IMR-90 (cell line): ENCODE measurements at regions not wholly inside any gene's neighbourhood (a gene's known extent, or its start where the extent isn't known, plus 50 kb on each side); places are given as distances from the start of the nearest gene placed in this dataset.

Experiments
- ATAC-seq: fragments of 200-7000 bp; cut with Tn5 transposase; 2 replicates; pipeline ENCODE4 v1.9.1; 2020; ENCODE audit warnings: low read depth, mild to moderate bottlenecking, moderate library complexity
- BruUV-seq: library from RNA; stranded (reverse); fragments of 400-500 nt; replicated peaks from 2 replicates; lab custom pipeline; 2021; lab: Mats Ljungman, UMichigan
- CTCF ChIA-PET: fragments of 300-600 bp; formaldehyde crosslinking; extraction: SDS; loops from one replicate; lab custom pipeline; 2021; ENCODE audit warnings: antibody characterized with exemption; lab: Yijun Ruan, JAX
- POLR2A ChIA-PET: fragments of 300-600 bp; sonication (Branson Sonifier 250); formaldehyde crosslinking; loops from one replicate; lab custom pipeline; 2022; ENCODE audit warnings: antibody characterized with exemption; ENCODE audit not compliant: unreplicated experiment; lab: Charles Lee
- DNase-seq: peaks from one replicate; pipeline ENCODE4 v3.0.0; 2013
- H2AFZ ChIP-seq: replicated peaks from 2 replicates; pipeline ENCODE3; 2013; ENCODE audit warnings: low read length, mild to moderate bottlenecking; ENCODE audit not compliant: poor library complexity
- H2AK5ac ChIP-seq: 2 replicates; pipeline ENCODE4 v1.6.1; 2013; ENCODE audit warnings: low read depth, low read length, inconsistent platforms
- H2AK9ac ChIP-seq: replicated peaks from 2 replicates; pipeline ENCODE3; 2013; ENCODE audit warnings: mild to moderate bottlenecking, low read depth, low read length, moderate library complexity; ENCODE audit not compliant: poor library complexity
- H2BK120ac ChIP-seq: 2 replicates; pipeline ENCODE4 v1.6.1; 2013; ENCODE audit warnings: low read depth, low read length, inconsistent platforms
- H2BK15ac ChIP-seq: 3 replicates; pipeline ENCODE4 v1.6.1; 2013; ENCODE audit warnings: low read depth, low read length, inconsistent platforms
- H2BK20ac ChIP-seq: 2 replicates; pipeline ENCODE4 v1.6.1; 2013; ENCODE audit warnings: low read depth, mild to moderate bottlenecking, inconsistent platforms, low read length, moderate library complexity
- H2BK5ac ChIP-seq: 2 replicates; pipeline ENCODE4 v1.6.1; 2013; ENCODE audit warnings: mild to moderate bottlenecking, low read depth, low read length, inconsistent platforms; ENCODE audit not compliant: poor library complexity, severe bottlenecking
- H3K14ac ChIP-seq: replicated peaks from 2 replicates; pipeline ENCODE4 v1.6.1; 2013; ENCODE audit warnings: low read depth, low read length, inconsistent platforms
- H3K18ac ChIP-seq: 2 replicates; pipeline ENCODE4 v1.6.1; 2013; ENCODE audit warnings: low read depth, low read length, control low read depth
- H3K23ac ChIP-seq: 2 replicates; pipeline ENCODE4 v1.6.1; 2013; ENCODE audit warnings: low read depth, low read length, inconsistent platforms
- H3K27ac ChIP-seq: 2 replicates; pipeline ENCODE4 v1.5.1; 2013; ENCODE audit warnings: mild to moderate bottlenecking, control low read depth, low read length; ENCODE audit not compliant: insufficient read depth
- H3K27me3 ChIP-seq: 2 replicates; pipeline ENCODE4 v1.6.1; 2013; ENCODE audit warnings: low read length; ENCODE audit not compliant: control insufficient read depth, insufficient read depth
- H3K36me3 ChIP-seq: 2 replicates; pipeline ENCODE4 v1.6.1; 2013; ENCODE audit warnings: low read length, mixed read lengths; ENCODE audit not compliant: control insufficient read depth, insufficient read depth
- H3K4ac ChIP-seq: 2 replicates; pipeline ENCODE4 v1.6.1; 2013; ENCODE audit warnings: low read depth, low read length, inconsistent platforms
- H3K4me1 ChIP-seq: 2 replicates; pipeline ENCODE4 v1.6.1; 2013; ENCODE audit warnings: low read length, mixed read lengths; ENCODE audit not compliant: control insufficient read depth, insufficient read depth
- H3K4me2 ChIP-seq: 2 replicates; pipeline ENCODE4 v1.6.1; 2013; ENCODE audit warnings: low read depth, mild to moderate bottlenecking, control low read depth, low read length, moderate library complexity
- H3K4me3 ChIP-seq: 2 replicates; pipeline ENCODE4 v1.5.1; 2013; ENCODE audit warnings: low read depth, mild to moderate bottlenecking, control low read depth, low read length, moderate library complexity; ENCODE audit not compliant: insufficient read depth
- H3K56ac ChIP-seq: 2 replicates; pipeline ENCODE4 v1.6.1; 2013; ENCODE audit warnings: low read length, inconsistent platforms; ENCODE audit not compliant: insufficient read depth; ENCODE audit errors: extremely low read depth
- H3K79me1 ChIP-seq, 2 experiments: 2 replicates each; pipeline ENCODE4 v1.6.1; 2013; ENCODE audit warnings: low read length in 2 of 2, inconsistent platforms in 1 of 2, low read depth in 1 of 2
- H3K9ac ChIP-seq: 2 replicates; pipeline ENCODE4 v1.6.1; 2013; ENCODE audit warnings: low read depth, low read length, control low read depth
- H3K9me1 ChIP-seq: 2 replicates; pipeline ENCODE4 v1.6.1; 2013; ENCODE audit warnings: low read length, inconsistent platforms; ENCODE audit not compliant: insufficient read depth
- H3K9me3 ChIP-seq: 2 replicates; pipeline ENCODE4 v1.6.1; 2013; ENCODE audit warnings: low read length; ENCODE audit not compliant: control insufficient read depth, insufficient read depth
- H4K20me1 ChIP-seq: 2 replicates; pipeline ENCODE4 v1.6.1; 2013; ENCODE audit warnings: low read length, inconsistent platforms; ENCODE audit not compliant: insufficient read depth
- H4K5ac ChIP-seq: 2 replicates; pipeline ENCODE4 v1.6.1; 2013; ENCODE audit warnings: mild to moderate bottlenecking, low read depth, low read length, control low read depth
- H4K8ac ChIP-seq, 2 experiments: 2 replicates each; pipeline ENCODE4 v1.6.1; 2013; ENCODE audit warnings: low read depth in 2 of 2, low read length in 2 of 2, control low read depth in 1 of 2, inconsistent platforms in 1 of 2
- H4K91ac ChIP-seq: 2 replicates; pipeline ENCODE4 v1.6.1; 2013; ENCODE audit warnings: low read depth, low read length, inconsistent platforms; ENCODE audit not compliant: insufficient read depth
- BHLHE40 ChIP-seq: fragments of 150-350 bp; IDR thresholded peaks from 2 replicates; pipeline ENCODE4 v1.6.1; 2016; ENCODE audit warnings: mild to moderate bottlenecking, low read depth, low read length
- CEBPB ChIP-seq: IDR thresholded peaks from 2 replicates; pipeline ENCODE4 v1.6.1; 2012; ENCODE audit warnings: low read depth, low read length, improper control_type of control experiment
- CHD1 ChIP-seq: IDR thresholded peaks from 2 replicates; pipeline ENCODE4 v1.6.1; 2012; ENCODE audit warnings: low read depth, low read length, improper control_type of control experiment
- MAFK ChIP-seq: IDR thresholded peaks from 2 replicates; pipeline ENCODE4 v1.6.1; 2012; ENCODE audit warnings: low read depth, low read length, improper control_type of control experiment
- MAZ ChIP-seq: IDR thresholded peaks from 2 replicates; pipeline ENCODE4 v1.6.1; 2012; ENCODE audit warnings: low read depth, mild to moderate bottlenecking, low read length, improper control_type of control experiment, moderate library complexity, borderline replicate concordance
- MXI1 ChIP-seq: IDR thresholded peaks from 2 replicates; pipeline ENCODE4 v1.6.1; 2012; ENCODE audit warnings: low read depth, mild to moderate bottlenecking, low read length, moderate library complexity, borderline replicate concordance
- NFE2L2 ChIP-seq: fragments of 150-350 bp; IDR thresholded peaks from 2 replicates; pipeline ENCODE4 v1.6.1; 2016; ENCODE audit warnings: low read depth, mild to moderate bottlenecking, low read length
- POLR2A ChIP-seq: IDR thresholded peaks from 2 replicates; pipeline ENCODE4 v1.6.1; 2012; ENCODE audit warnings: mild to moderate bottlenecking, low read depth, low read length
- RAD21 ChIP-seq: IDR thresholded peaks from 2 replicates; pipeline ENCODE4 v1.6.1; 2012; ENCODE audit warnings: low read length, improper control_type of control experiment
- SMC3 ChIP-seq: fragments of 150-350 bp; IDR thresholded peaks from 2 replicates; pipeline ENCODE4 v1.6.1; 2016; ENCODE audit warnings: low read depth, mild to moderate bottlenecking, antibody characterized with exemption, low read length, moderate library complexity
- WGBS, 2 experiments: methylation state at CpG; one replicate each; pipeline versions ENCODE4 v1.1.5 to v1.1.7; 2013; ENCODE audit warnings: missing lambda C conversion rate in 2 of 2; ENCODE audit not compliant: insufficient read length in 1 of 2; ENCODE audit errors: extremely low coverage in 2 of 2; 5-methylcytosine and 5-hydroxymethylcytosine counted together
- dilution Hi-C: fragments of 300-500 bp; cut with HindIII; formaldehyde crosslinking; loops from one replicate; pipeline ENCODE4 v1.14.3; 2018; ENCODE audit warnings: low sequenced_read_pairs; ENCODE audit not compliant: unreplicated experiment
- in situ Hi-C: fragments of 300-500 bp; cut with MboI; formaldehyde crosslinking; loops from 3 replicates; pipeline ENCODE4 v1.14.3; 2019; ENCODE audit warnings: low sequenced_read_pairs, inconsistent platforms, mixed read lengths
- intact Hi-C: fragments of 100-400 bp; cut with micrococcal nuclease; formaldehyde crosslinking; loops from 2 replicates; pipeline ENCODE4 v1.10.0; 2022
- TF ChIP-seq, protein P1 (sequence below): fragments of 150-350 bp; IDR thresholded peaks from 2 replicates; pipeline ENCODE4 v1.6.1; 2016; ENCODE audit warnings: low read depth, mild to moderate bottlenecking, low read length, moderate library complexity, borderline replicate concordance
- TF ChIP-seq, protein P2 (sequence below): fragments of 150-350 bp; IDR thresholded peaks from 2 replicates; pipeline ENCODE4 v1.6.1; 2017; ENCODE audit warnings: mild to moderate bottlenecking, antibody characterized with exemption, low read length, low read depth

DNA sequence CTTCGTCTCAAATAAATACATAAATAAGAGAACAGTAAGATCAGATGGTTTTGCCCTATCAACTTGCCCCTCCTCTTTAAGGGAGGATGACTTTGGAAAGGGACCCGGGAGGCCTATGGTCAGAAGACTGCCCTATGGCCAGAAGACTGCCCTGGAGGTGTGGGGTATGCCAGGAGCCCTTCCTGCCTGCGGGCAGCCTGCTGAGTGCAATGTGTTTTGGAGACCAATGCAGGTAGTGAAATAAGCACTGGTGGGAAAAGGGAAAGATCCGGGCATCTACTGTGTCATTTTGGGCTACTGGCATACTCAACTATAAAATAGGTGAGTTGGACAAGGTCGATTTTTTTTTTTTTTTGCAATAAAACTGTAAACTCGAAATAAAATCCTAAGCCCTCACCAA lies 129.8 kb upstream of the SLC34A2 start:
- WGBS, 2 experiments = no CpG with 5 or more reads among the region's 6 CpGs
- H2BK5ac ChIP-seq = no peak overlapping the region

More for the DNA sequence above, 129.8 kb upstream of the SLC34A2 start:
- ChIA-PET CTCF (no interaction called here), POLR2A (no interaction called here)
- dilution Hi-C loops (no loop called here), intact Hi-C loops (no loop called here), in situ Hi-C loops (no loop called here)
- no peak overlapping the region for H4K91ac ChIP-seq
- H2AK5ac ChIP-seq = no peak overlapping the region
- no peaks in the 10 kb centered on the region for H3K4me1 ChIP-seq
- H3K27ac ChIP-seq = no peak overlapping the region
- no peaks in the 10 kb centered on the region; the same call in none of the 2 replicates for H3K27me3 ChIP-seq
- no peak overlapping the region for H2AK9ac ChIP-seq
- H3K18ac ChIP-seq = no peak overlapping the region
- no peak overlapping the region for H3K4me3 ChIP-seq
- H3K9me3 ChIP-seq = no peaks in the 10 kb centered on the region
- H2BK120ac ChIP-seq = no peak overlapping the region
- H2BK20ac ChIP-seq = no peak overlapping the region
- no peaks in the 10 kb centered on the region for H3K9me1 ChIP-seq
- no TSS peak for BruUV-seq
- TF ChIP-seq POLR2A (no peak), MAZ (no peak), MXI1 (no peak), MAFK (no peak), BHLHE40 (no peak), CHD1 (no peak), RAD21 (no peak), SMC3 (no peak), NFE2L2 (no peak), CEBPB (no peak)
- TF ChIP-seq, protein P1, sequence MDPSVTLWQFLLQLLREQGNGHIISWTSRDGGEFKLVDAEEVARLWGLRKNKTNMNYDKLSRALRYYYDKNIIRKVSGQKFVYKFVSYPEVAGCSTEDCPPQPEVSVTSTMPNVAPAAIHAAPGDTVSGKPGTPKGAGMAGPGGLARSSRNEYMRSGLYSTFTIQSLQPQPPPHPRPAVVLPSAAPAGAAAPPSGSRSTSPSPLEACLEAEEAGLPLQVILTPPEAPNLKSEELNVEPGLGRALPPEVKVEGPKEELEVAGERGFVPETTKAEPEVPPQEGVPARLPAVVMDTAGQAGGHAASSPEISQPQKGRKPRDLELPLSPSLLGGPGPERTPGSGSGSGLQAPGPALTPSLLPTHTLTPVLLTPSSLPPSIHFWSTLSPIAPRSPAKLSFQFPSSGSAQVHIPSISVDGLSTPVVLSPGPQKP = no peak
- TF ChIP-seq, protein P2, sequence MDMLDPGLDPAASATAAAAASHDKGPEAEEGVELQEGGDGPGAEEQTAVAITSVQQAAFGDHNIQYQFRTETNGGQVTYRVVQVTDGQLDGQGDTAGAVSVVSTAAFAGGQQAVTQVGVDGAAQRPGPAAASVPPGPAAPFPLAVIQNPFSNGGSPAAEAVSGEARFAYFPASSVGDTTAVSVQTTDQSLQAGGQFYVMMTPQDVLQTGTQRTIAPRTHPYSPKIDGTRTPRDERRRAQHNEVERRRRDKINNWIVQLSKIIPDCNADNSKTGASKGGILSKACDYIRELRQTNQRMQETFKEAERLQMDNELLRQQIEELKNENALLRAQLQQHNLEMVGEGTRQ = no peak
- no peak overlapping the region for H2AFZ ChIP-seq
- no peak overlapping the region for H3K4ac ChIP-seq
- no peak overlapping the region for H3K14ac ChIP-seq
- H3K9ac ChIP-seq = no peak overlapping the region
- ATAC-seq (no peak), DNase-seq (no peak)
- H3K36me3 ChIP-seq = no peaks in the 10 kb centered on the region
- no peak overlapping the region for H4K8ac ChIP-seq
- H4K20me1 ChIP-seq = no peaks in the 10 kb centered on the region
- H3K23ac ChIP-seq = no peak overlapping the region
- H3K56ac ChIP-seq = no peak overlapping the region
- no peak overlapping the region for H3K4me2 ChIP-seq
- no peak overlapping the region for H2BK15ac ChIP-seq
- H4K5ac ChIP-seq = no peak overlapping the region
- H3K79me1 ChIP-seq = no peaks in the 10 kb centered on the region
